ENCODE measurements at regions not wholly inside any gene's neighbourhood (a gene's known extent, or its start where the extent isn't known, plus 50 kb on each side); places are given as distances from the start of the nearest gene placed in this dataset.
"Not testable (repeated sequence)": the region's sequence is repeated elsewhere in the genome, so short reads cannot be mapped to it uniquely, and the experiment has no call there.

- DNase-seq = no peak
Observed at GRCh38 chr11:34750692-34751405, 130.0 kb downstream of the EHF start.

GRCh38 chr11:34749666-34750659, 129.1 kb downstream of the EHF start:
- no peak for DNase-seq

- no peak for DNase-seq
Observed at GRCh38 chr11:34748036-34748435, 127.1 kb downstream of the EHF start.

GRCh38 chr11:34747251-34747650, 126.4 kb downstream of the EHF start:
- DNase-seq = no peak

- DNase-seq = no peak
Observed at GRCh38 chr11:34745195-34745594, 124.3 kb downstream of the EHF start.

GRCh38 chr11:34744511-34744910, 123.6 kb downstream of the EHF start:
- no peak for DNase-seq

- DNase-seq = no peak
Observed at GRCh38 chr11:34738237-34738636, 117.3 kb downstream of the EHF start.

- no peak for DNase-seq
Observed at GRCh38 chr11:34732831-34733230, 111.9 kb downstream of the EHF start.

GRCh38 chr11:34731603-34732002, 110.7 kb downstream of the EHF start:
- DNase-seq = no peak

- no peak for DNase-seq
Observed at GRCh38 chr11:34730544-34731295, 109.8 kb downstream of the EHF start.

- DNase-seq = no peak
Observed at GRCh38 chr11:34728609-34729008, 107.7 kb downstream of the EHF start.

- DNase-seq = no peak
Observed at GRCh38 chr11:34727228-34727737, 106.4 kb downstream of the EHF start.

- DNase-seq = no peak
Observed at GRCh38 chr11:34724973-34725372, 104.1 kb downstream of the EHF start.

GRCh38 chr11:34721646-34722045, 100.8 kb downstream of the EHF start:
- no peak for DNase-seq

- DNase-seq = no peak
Observed at GRCh38 chr11:34719303-34719848, 98.5 kb downstream of the EHF start.

- DNase-seq = not testable (repeated sequence)
Observed at GRCh38 chr11:34713631-34714030, 92.7 kb downstream of the EHF start.

Measured in NCI-H82 (cell line).